ENCODE measurements at regions not wholly inside any gene's neighbourhood (a gene's known extent, or its start where the extent isn't known, plus 50 kb on each side); places are given as distances from the start of the nearest gene placed in this dataset.
"Not testable (repeated sequence)": the region's sequence is repeated elsewhere in the genome, so short reads cannot be mapped to it uniquely, and the experiment has no call there.

- H3K4me3 ChIP-seq: no peak overlapping the region
- ATAC-seq: no peak
- TF ChIP-seq, protein P1, sequence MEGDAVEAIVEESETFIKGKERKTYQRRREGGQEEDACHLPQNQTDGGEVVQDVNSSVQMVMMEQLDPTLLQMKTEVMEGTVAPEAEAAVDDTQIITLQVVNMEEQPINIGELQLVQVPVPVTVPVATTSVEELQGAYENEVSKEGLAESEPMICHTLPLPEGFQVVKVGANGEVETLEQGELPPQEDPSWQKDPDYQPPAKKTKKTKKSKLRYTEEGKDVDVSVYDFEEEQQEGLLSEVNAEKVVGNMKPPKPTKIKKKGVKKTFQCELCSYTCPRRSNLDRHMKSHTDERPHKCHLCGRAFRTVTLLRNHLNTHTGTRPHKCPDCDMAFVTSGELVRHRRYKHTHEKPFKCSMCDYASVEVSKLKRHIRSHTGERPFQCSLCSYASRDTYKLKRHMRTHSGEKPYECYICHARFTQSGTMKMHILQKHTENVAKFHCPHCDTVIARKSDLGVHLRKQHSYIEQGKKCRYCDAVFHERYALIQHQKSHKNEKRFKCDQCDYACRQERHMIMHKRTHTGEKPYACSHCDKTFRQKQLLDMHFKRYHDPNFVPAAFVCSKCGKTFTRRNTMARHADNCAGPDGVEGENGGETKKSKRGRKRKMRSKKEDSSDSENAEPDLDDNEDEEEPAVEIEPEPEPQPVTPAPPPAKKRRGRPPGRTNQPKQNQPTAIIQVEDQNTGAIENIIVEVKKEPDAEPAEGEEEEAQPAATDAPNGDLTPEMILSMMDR (IDR thresholded peaks at IDR 0.05): no peak
- peaks cover 15 to 70% of the 10 kb centered on the region in 2 donors for H3K27me3 ChIP-seq
- H3K4me1 ChIP-seq: no peaks in the 10 kb centered on the region
- H3K27ac ChIP-seq: no peak overlapping the region
- no peaks in the 10 kb centered on the region for H3K36me3 ChIP-seq
- intact Hi-C loops (cut with DNase I): no loop called here
- H3K9me3 ChIP-seq: no peaks in the 10 kb centered on the region
- no peak for DNase-seq
These were observed 156.5 kb downstream of the FOXL1 start for GRCh38 chr16:86734543-86735460.

DNA sequence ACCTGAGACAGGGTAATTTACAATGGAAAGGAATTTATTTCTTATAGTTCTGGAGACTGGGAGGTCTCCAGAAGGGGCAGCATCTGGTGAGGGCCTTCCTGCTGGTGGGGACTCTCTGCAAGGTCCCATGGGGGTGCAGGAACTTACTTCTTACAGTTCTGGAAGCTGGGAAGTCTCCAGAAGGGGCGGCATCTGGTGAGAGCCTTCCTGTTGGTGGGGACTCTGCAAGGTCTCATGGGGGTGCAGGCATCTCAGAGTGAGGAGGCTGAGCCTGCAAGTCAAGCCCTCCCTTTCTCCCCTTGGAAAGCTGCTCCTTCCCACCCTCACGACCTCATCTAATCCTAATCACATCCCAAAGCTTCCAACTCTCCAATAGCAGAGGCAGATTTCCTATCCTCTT, 157.4 kb downstream of the FOXL1 start:
- no peak for ATAC-seq
- H3K27me3 ChIP-seq: peaks cover 15 to 70% of the 10 kb centered on the region in 2 donors
- TF ChIP-seq, protein P1 (IDR thresholded peaks at IDR 0.05): no peak
- H3K4me3 ChIP-seq: no peak overlapping the region
- no peak for DNase-seq
- H3K9me3 ChIP-seq: no peaks in the 10 kb centered on the region
- intact Hi-C loops (cut with DNase I): no loop called here
- no peaks in the 10 kb centered on the region for H3K36me3 ChIP-seq
- no peak overlapping the region for H3K27ac ChIP-seq
- no peaks in the 10 kb centered on the region for H3K4me1 ChIP-seq

GRCh38 chr16:86736502-86736901, 158.2 kb downstream of the FOXL1 start:
- H3K36me3 ChIP-seq: no peaks in the 10 kb centered on the region
- TF ChIP-seq, protein P1 (IDR thresholded peaks at IDR 0.05): no peak
- no peaks in the 10 kb centered on the region for H3K9me3 ChIP-seq
- H3K27me3 ChIP-seq: peaks cover 15 to 70% of the 10 kb centered on the region in 2 donors
- intact Hi-C loops (cut with DNase I): no loop called here
- DNase-seq: no peak
- H3K4me3 ChIP-seq: no peak overlapping the region
- ATAC-seq: no peak
- H3K27ac ChIP-seq: no peak overlapping the region
- H3K4me1 ChIP-seq: no peaks in the 10 kb centered on the region

GRCh38 chr16:86737083-86737482, 158.7 kb downstream of the FOXL1 start:
- no peaks in the 10 kb centered on the region for H3K36me3 ChIP-seq
- DNase-seq (no peak), ATAC-seq (no peak)
- peaks cover 12 to 70% of the 10 kb centered on the region in 2 donors for H3K27me3 ChIP-seq
- TF ChIP-seq, protein P1 (IDR thresholded peaks at IDR 0.05): no peak
- no peak overlapping the region for H3K4me3 ChIP-seq
- H3K4me1 ChIP-seq: no peaks in the 10 kb centered on the region
- no peak overlapping the region for H3K27ac ChIP-seq
- H3K9me3 ChIP-seq: no peaks in the 10 kb centered on the region
- intact Hi-C loops (cut with DNase I): no loop called here

GRCh38 chr16:86738322-86738721, 160.0 kb downstream of the FOXL1 start:
- ATAC-seq; H3K9me3 ChIP-seq; H3K27ac ChIP-seq; H3K4me3 ChIP-seq; DNase-seq; intact Hi-C loops (cut with DNase I); H3K36me3 ChIP-seq; H3K4me1 ChIP-seq: not testable (repeated sequence)
- peaks cover 0 to 60% of the 10 kb centered on the region in 2 donors for H3K27me3 ChIP-seq
